Fibroblast of upper back skin (primary cell): ENCODE measurements at regions not wholly inside any gene's neighbourhood (a gene's known extent, or its start where the extent isn't known, plus 50 kb on each side); places are given as distances from the start of the nearest gene placed in this dataset.

Experiments
- DNase-seq: peaks from one replicate; pipeline ENCODE4 v3.0.0-alpha.2; 2013

GRCh38 chr4:14752341-14753046, 249.8 kb upstream of the CPEB2 start:
- no peak for DNase-seq

DNA sequence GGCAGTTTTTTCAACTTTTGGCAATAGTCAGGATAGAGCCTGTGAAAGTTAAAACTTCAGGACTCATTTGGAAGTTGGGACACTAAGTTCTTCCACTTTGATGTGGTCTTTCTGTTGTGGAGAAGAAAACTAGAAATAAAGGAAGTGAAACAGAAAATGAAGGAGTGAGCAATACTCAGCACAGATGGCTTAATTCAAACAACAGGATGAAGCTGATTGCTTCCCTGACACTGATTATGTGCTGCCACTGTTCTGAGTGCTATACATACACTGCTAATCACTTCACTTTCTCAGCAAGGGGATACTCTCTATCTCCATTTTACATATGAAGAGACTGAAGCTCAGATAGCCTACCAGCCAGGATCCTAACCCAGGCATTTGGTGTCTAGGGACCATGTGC, 235.1 kb upstream of the CPEB2 start:
- no peak for DNase-seq

DNA sequence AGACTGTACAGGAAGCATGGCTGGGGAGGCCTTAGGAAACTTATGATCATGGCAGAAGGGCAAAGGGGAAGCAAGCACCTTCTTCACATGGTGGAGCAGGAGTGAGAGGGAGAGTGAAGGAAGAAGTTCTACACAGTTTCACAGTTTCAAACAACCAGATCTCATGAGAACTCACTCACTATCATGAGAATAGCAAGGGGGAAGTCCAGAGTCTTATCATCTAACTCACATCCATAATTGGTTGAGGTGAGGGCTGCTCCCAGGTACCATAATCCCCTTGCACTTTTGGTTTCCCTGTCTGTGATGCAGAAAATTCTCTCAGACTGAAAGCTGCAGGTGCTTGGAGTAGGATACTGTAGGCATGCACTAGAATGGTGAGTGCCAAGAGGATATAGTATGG, 233.8 kb upstream of the CPEB2 start:
- no peak for DNase-seq

DNA sequence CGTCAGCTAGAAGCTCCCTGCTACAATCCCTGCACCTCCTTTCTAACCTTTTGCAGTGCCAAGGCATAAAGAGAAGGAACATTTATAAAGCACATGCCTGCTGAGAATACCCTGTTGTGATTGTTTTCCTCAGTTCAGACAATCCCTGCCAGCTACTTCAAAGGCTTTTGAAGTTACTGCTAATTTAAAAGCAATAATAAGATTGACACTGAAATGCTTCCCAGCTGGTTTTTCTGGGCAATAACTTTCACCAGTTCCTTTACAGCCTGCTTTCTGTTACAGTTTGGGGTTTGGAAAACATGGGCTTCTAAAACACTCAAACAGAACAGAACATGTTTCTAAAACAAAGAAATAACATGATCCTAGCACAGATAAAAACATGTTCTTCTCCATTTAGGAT, 232.3 kb upstream of the CPEB2 start:
- no peak for DNase-seq

GRCh38 chr4:14771094-14771493, 231.2 kb upstream of the CPEB2 start:
- no peak for DNase-seq

DNA sequence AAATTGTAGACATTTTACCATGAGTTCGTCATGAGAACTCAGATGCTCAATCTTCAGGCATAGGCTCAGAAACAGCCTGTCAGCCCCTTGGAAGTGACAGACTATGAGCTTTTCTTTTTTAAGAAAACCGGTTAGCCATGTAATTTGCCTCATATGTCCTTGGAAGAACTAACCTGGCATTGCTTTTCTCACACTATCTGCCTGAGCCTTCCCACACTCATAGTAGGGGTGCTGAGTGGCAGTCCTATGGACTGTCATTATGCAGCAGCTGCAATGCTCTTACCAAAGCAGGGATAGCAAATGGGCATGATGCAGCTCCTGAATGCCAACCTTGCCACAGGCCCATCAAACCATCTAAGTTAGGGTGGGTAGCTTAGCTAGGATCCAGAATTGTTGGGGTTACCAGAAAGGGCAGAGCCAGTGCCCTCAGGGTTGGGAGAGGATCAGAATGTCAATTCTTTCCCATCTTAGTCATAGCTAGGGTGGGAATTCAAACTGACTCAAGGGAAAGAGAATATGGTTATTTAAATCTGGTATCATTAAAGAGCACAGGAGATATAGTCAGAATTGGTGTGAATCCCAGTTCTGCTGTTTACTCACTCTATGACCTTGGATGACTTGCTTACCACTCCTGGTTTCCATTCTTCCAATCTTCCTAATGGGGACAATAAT, 230.6 kb upstream of the CPEB2 start:
- no peak for DNase-seq

DNA sequence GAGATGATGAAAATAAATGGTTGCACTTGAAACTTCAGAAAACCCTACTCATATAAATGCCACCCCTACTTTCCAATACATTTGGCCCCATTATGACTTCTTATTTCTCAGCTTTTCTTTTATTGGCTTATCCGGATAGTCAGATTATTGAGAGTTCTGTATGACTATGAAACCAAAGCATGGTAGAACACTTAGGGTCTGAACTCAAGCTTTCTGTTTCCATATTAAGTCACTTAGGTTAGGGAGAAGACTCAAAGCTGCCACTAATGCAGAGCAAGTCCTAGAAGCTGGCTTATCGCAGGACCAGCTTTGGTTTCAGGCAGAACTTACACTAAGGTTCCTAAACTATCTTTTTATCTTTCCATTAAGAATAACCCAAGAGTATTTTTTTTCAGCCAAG, 229.9 kb upstream of the CPEB2 start:
- DNase-seq, result no peak

DNA sequence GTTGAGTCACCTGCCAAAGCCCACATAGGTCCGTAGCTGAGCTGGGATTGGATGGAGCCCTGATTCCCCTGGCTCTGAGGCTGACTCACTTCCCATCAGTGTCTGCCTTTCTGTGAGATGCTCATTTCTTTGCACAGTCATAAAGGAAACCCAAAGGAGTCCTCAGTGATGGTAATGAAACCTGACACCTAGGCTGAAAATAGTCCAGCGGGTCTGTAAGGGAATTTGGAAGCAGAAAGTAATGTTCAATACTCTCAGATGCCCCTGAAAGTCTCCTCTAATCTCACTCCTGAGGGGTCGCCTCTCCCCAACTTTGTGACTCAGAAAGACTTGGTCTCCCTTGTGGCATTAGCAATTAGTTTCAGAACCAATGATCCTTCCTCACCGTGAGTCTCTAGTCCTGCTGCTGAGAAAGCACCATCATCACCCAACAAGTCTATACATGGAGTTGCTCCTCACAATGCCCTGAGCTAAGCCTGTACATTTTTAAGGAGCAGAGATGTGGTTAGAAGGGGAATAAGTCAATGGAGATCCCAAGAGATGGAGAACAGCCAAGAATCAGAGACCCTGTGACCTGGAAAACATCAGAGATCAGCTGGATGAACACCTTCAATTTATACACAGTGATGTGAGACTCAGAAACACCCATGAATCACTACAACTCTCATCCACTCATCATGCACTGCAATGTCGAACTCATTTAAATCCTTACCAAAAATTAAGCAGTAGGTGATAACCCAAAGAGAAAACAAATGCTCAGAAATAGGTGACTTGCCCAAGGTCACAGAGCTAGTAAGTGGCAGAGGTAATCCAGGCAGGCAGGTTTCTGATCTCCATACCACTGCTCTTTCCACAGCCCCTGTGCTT, 219.0 kb upstream of the CPEB2 start:
- peak; percentile 68 for DNase-seq

DNA sequence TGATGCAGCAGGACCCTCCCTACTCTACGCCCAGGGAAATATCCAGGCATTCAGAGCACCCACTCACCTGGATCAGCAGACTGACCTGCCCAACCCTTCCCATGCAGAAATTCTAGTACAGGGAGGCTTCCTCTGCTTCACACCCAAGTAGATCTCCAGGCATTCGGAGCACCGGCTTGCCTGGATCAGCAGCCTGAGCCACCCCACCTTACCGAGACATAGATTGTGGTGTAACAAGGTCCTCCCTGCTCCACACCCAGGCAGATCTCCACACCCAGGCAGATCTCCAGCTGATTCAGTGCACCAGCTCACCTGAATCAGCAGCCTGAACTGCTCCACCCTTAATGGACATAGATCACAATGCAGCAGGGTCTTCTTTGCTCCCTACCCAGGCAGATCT, 215.1 kb upstream of the CPEB2 start:
- DNase-seq, result no peak

DNA sequence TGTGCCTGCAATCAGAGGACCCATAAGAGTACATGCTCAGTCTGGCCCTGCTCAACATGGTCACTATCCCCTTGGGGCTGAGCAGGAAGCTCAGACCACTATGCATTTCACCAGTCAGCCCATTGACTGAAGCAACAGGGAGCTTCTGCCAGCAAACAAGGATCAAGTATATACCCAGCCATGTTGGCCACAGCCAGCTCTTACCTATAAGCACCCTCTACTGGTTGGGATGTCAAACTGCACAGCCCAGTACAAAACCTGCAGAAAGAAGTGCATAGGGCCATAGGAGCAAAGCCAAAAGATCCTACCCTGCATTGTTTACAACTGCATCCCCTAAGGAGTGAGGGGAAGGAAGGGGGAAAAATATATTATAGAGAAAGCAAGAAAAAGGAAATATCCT, 214.4 kb upstream of the CPEB2 start:
- DNase-seq, result peak; percentile 4

GRCh38 chr4:14790494-14790893, 211.8 kb upstream of the CPEB2 start:
- no peak for DNase-seq

GRCh38 chr4:14792702-14793227, 209.5 kb upstream of the CPEB2 start:
- no peak for DNase-seq

- DNase-seq, result no peak
Measured at GRCh38 chr4:14800977-14801376, 201.3 kb upstream of the CPEB2 start.

- no peak for DNase-seq
Measured at GRCh38 chr4:14802596-14802995, 199.7 kb upstream of the CPEB2 start.

DNA sequence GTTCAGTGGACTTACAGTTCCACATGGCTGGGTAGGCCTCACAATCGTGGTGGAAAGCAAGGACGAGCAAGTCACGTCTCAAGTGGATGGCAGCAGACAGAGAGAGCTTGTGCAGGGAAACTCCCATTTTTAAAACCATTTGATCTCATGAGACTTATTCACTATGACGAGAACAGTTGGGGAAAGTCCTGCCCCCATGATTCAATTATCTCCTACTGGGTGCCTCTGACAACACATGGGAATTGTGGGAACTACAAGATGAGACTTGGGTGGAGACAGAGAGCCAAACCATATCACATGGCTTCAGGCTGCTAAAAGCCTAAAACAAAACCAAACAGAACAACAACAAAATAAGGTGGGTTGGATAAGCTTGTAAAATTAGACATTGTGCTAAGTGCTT, 194.4 kb upstream of the CPEB2 start:
- no peak for DNase-seq

DNA sequence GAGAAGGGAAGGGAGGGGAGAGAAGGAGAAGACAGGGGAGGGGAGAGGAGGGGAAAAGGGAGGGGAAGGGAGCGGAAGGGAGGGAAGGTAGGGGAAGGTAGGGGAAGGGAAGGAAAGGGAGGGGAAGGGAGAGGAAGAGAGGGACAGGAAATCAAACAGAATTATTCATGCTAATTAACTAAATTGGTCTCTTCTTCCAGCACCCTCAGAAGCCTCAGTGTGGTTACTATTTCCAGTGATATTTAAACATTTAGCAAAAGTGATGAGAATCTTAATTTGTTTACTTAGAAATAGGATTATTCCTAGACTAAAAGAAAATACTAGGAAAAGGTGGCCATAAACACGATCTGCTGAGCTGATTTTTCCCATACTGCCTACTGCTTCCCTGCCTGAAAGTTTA, 193.1 kb upstream of the CPEB2 start:
- DNase-seq, result no peak

GRCh38 chr4:14810121-14810520, 192.2 kb upstream of the CPEB2 start:
- no peak for DNase-seq

DNA sequence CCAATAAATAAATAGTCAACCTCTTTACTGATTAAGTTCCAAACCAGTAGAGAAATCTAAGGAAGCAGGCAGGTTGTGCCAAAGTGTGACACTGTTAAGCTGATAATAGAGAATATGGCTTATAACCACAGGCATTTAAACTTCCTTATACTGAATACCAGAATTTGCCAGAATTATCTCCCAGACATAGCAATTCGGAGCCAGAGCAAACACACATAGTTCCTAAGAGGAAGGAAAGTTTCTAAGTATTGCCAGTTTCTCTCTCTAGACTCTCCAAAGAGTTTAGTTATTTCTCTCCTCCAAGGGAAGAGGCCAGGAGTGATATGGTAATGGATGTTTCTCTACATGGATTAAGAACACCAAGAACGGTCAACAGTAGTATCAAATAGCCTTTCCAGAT, 191.7 kb upstream of the CPEB2 start:
- DNase-seq, result peak; percentile 6

- DNase-seq, result no peak
Measured at GRCh38 chr4:14812101-14812500, 190.2 kb upstream of the CPEB2 start.

- DNase-seq, result no peak
Measured at GRCh38 chr4:14816623-14817261, 185.5 kb upstream of the CPEB2 start.

DNA sequence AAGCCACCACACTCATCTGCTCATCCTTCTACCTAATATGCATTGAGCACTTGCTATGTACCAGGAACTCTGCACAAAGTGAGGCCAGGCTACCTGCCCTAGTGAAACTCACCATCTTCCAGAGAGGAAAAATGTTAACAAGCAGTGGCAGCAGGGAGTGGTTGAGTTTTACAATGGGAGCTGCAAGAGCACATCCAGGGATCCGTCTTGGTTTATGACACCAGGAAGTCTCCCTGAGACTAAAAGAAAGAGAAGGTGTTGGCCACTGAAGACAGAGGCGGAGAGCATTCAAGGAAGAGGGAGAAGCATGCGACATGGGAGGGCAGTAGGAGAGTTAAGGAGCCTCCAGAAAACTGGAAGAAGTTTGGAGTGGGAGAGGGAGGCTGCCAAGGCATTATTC, 178.1 kb upstream of the CPEB2 start:
- DNase-seq, result no peak

- DNase-seq, result no peak
Measured at GRCh38 chr4:14827111-14827510, 175.2 kb upstream of the CPEB2 start.

DNA sequence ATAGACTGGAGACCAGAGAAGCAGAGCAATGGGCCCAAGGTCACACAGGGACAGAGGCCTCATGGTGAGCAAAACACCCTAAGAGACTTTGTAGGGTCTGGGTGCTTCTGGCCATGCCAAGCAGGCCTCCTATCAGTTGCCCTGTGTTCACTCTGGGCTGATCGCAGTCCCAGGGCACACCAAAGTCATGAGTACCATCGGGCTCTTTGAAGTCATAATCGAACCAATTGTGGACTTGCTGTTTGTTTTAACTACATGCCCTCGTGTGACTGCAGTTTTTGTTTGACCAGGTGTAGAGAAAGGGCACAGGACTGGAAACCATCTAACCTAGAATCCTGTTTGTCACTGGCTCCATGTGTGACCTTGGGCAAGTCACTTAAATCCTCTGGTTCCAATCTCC, 172.5 kb upstream of the CPEB2 start:
- DNase-seq, result no peak
